ENCODE measurements at regions not wholly inside any gene's neighbourhood (a gene's known extent, or its start where the extent isn't known, plus 50 kb on each side); places are given as distances from the start of the nearest gene placed in this dataset.

DNA sequence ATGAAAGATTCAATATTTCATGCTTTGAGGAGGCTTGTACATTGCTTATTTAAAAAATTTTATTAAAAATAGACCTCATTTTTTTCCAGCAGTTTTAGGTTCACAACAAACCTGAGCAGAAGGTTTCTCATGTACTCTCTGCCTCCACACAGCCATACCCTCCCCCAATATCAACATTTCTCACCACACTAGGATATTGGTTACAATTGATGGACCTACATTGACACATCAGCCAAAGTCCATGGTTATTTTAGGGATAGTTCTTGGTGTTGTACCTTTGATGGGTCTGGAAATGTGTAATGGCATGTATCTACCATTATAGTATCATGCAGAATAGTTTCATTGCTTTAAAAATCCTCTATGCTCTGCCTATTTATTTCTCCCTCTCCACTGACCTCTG, 611.0 kb downstream of the KCTD8 start:
- Mint-ChIP-seq H3K27ac (no peak overlapping the region), H3K4me1 (ENCODE audit: unreplicated experiment) (peaks cover 11% of the 10 kb centered on the region), H3K9me3 (no peaks in the 10 kb centered on the region)

DNA sequence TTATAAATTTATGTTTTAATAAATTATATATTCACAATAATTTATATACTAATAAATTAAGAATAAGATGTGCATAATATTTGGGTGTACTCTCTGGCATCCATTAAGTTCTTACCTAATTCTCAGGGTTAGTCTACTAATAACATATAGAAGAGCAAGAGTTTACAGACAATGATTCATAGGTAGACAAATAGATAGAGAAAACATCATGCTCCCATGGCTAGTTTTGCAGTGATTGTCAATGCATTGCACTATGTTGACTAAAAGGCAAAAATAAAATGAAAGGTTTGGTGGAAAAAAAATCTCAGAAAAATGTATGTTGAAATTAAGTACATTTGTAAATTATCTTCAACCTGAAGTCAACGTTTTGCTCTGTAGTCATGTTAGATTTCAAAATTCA, 606.0 kb downstream of the KCTD8 start:
- DNase-seq (ENCODE audit: extremely low spot score, unreplicated experiment), result no peak
- Mint-ChIP-seq H3K9me3 (no peaks in the 10 kb centered on the region), H3K4me1 (ENCODE audit: unreplicated experiment) (peaks cover 15% of the 10 kb centered on the region), H3K27ac (no peak overlapping the region), H3K4me3 (no peak overlapping the region), H3K36me3 (no peaks in the 10 kb centered on the region), H3K27me3 (no peaks in the 10 kb centered on the region)
- TF ChIP-seq, protein P1, sequence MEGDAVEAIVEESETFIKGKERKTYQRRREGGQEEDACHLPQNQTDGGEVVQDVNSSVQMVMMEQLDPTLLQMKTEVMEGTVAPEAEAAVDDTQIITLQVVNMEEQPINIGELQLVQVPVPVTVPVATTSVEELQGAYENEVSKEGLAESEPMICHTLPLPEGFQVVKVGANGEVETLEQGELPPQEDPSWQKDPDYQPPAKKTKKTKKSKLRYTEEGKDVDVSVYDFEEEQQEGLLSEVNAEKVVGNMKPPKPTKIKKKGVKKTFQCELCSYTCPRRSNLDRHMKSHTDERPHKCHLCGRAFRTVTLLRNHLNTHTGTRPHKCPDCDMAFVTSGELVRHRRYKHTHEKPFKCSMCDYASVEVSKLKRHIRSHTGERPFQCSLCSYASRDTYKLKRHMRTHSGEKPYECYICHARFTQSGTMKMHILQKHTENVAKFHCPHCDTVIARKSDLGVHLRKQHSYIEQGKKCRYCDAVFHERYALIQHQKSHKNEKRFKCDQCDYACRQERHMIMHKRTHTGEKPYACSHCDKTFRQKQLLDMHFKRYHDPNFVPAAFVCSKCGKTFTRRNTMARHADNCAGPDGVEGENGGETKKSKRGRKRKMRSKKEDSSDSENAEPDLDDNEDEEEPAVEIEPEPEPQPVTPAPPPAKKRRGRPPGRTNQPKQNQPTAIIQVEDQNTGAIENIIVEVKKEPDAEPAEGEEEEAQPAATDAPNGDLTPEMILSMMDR (conservative IDR thresholded peaks at IDR 0.05), result no peak

More for the DNA sequence above, 611.0 kb downstream of the KCTD8 start:
- Mint-ChIP-seq H3K36me3 (no peaks in the 10 kb centered on the region), H3K27me3 (no peaks in the 10 kb centered on the region), H3K4me3 (no peak overlapping the region)
- TF ChIP-seq, protein P1 (conservative IDR thresholded peaks at IDR 0.05), result no peak
- no peak for DNase-seq (ENCODE audit: extremely low spot score, unreplicated experiment)

DNA sequence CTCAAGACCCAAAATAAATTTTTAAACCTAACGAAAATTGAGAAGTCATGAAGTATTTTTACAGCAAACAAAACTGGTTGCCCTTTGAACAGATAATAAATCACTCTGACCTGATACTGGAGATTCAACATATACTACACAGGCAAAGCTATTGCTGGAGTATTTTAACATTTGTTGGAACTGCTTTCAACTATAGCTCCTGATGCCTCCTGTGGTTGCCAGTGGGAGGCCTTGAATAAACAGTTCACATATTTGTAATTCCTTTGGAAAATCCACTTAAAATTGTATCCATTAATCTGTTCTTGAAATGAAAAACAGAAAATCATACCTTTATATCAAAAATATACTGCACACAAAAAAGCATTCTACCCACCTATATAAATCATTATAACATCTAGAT, 605.1 kb downstream of the KCTD8 start:
- H3K27ac Mint-ChIP-seq, result no peak overlapping the region
- no peaks in the 10 kb centered on the region for H3K36me3 Mint-ChIP-seq
- TF ChIP-seq, protein P1 (conservative IDR thresholded peaks at IDR 0.05), result peak; percentile 41
- H3K27me3 Mint-ChIP-seq, result no peaks in the 10 kb centered on the region
- peaks cover 15% of the 10 kb centered on the region for H3K4me1 Mint-ChIP-seq (ENCODE audit: unreplicated experiment)
- no peaks in the 10 kb centered on the region for H3K9me3 Mint-ChIP-seq
- no peak for DNase-seq (ENCODE audit: extremely low spot score, unreplicated experiment)
- H3K4me3 Mint-ChIP-seq, result no peak overlapping the region

DNA sequence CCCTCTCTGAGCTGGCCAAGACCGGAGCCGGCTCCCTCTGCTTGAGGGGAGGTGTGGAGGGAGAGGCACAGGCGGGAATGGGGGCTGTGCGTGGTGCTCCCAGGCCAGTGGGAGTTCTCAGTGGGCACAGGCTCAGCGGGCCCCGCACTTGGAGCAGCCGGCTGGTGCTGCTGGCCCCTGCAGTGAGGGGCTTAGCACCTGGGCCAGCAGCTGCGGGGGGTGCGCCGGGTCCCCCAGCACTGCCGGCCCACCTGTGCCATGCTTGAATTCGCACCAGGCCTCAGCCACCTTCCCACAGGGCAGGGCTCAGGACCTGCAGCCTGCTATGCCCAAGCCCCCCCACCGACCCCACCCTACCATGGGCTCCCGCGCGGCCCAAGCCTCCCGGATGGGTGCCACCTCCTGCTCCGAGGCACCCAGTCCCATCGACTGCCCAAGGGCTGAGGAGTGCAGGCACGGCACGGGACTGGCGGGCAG, 602.5 kb downstream of the KCTD8 start:
- Mint-ChIP-seq H3K27ac (no peak overlapping the region), H3K4me1 (ENCODE audit: unreplicated experiment) (peaks cover 11% of the 10 kb centered on the region), H3K36me3 (no peaks in the 10 kb centered on the region), H3K27me3 (no peaks in the 10 kb centered on the region), H3K4me3 (no peak overlapping the region), H3K9me3 (no peaks in the 10 kb centered on the region)
- DNase-seq (ENCODE audit: extremely low spot score, unreplicated experiment), result no peak
- TF ChIP-seq, protein P1 (conservative IDR thresholded peaks at IDR 0.05), result no peak

DNA sequence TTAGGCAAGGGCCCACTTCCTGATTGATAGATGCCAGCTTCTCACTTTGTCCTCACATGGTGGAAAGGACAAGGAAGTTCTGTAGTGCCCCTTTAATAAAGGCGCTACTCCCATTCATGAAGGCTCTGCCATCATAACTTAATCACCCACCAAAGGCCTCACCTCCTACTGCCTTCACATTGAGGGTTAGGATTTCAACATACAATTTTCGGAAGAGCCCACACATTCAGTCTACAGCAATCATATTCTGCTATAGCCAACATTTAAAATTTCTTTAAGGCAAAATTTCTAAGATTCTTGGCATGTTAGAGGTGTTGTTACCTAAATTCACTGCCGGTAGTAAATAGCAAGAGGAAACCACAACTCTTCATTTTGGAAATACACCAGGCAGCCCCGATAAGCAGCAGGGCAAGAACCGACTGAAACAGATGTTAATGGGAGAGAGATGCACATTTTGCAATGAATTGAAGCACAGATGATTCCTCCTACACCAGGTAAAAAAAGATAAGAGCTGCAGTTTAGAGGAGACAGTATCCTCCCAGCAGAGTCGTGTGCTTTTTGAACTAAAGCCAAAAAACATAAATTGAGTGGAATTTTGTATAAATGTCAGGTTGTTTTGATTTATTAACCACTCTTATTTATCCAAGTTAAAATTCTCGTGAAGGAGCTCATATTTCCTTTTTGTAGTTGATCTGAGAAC, 594.9 kb downstream of the KCTD8 start:
- Mint-ChIP-seq H3K36me3 (no peaks in the 10 kb centered on the region), H3K27me3 (no peaks in the 10 kb centered on the region), H3K27ac (no peak overlapping the region), H3K9me3 (no peaks in the 10 kb centered on the region), H3K4me1 (ENCODE audit: unreplicated experiment) (no peaks in the 10 kb centered on the region), H3K4me3 (no peak overlapping the region)
- DNase-seq (ENCODE audit: extremely low spot score, unreplicated experiment), result no peak
- TF ChIP-seq, protein P1 (conservative IDR thresholded peaks at IDR 0.05), result no peak
